Adrenal gland (tissue), 9 donors: ENCODE measurements at regions not wholly inside any gene's neighbourhood (a gene's known extent, or its start where the extent isn't known, plus 50 kb on each side); places are given as distances from the start of the nearest gene placed in this dataset.

Experiments
- DNase-seq, 7 donors: peaks; one replicate each; pipeline ENCODE4 v3.0.0-alpha.2; 2019 to 2020
- H3K27ac ChIP-seq, 5 donors: fragments of 200-600 bp; sonication (generic) in 4 of 5; 1 replicate in 3 of 5; 2 replicates in 2 of 5; pipeline versions ENCODE4 v1.5.1 to v1.8.0; 2016 to 2020; ENCODE audit warnings: mild to moderate bottlenecking in 1 of 5
- H3K27me3 ChIP-seq: fragments of 200-600 bp; 2 replicates; pipeline ENCODE4 v1.8.0; 2021
- H3K36me3 ChIP-seq, 2 donors: fragments of 200-600 bp; replicated peaks in 1 of 2; 1 replicate in 1 of 2; 2 replicates in 1 of 2; pipeline versions ENCODE4 v1.5.1 to v1.8.0; 2018 to 2022
- H3K4me1 ChIP-seq, 2 donors: fragments of 200-600 bp; replicated peaks in 1 of 2; 1 replicate in 1 of 2; 2 replicates in 1 of 2; pipeline versions ENCODE4 v1.5.1 to v1.8.0; 2018 to 2021
- H3K4me3 ChIP-seq, 4 donors: fragments of 200-600 bp; sonication (generic) in 3 of 4; one replicate each; pipeline ENCODE4 v1.5.1; 2016 to 2018
- H3K9me3 ChIP-seq, 3 donors: fragments of 200-600 bp; sonication (generic) in 1 of 3; replicated peaks in 1 of 3; 1 replicate in 2 of 3; 2 replicates in 1 of 3; pipeline versions ENCODE4 v1.5.1 to v1.8.0; 2016 to 2021
- CTCF ChIP-seq, 6 experiments: fragments of 450-650 bp in 4 of 6; fragments of 200-600 bp in 2 of 6; sonication (generic) in 1 of 6; IDR thresholded peaks; 1 replicate in 5 of 6; 2 replicates in 1 of 6; pipeline versions ENCODE4 v1.5.1 to v1.8.0; 2016 to 2021; ENCODE audit warnings: antibody characterized with exemption in 6 of 6, mild to moderate bottlenecking in 2 of 6, moderate library complexity in 1 of 6
- POLR2A ChIP-seq, 2 donors: fragments of 450-650 bp; IDR thresholded peaks; one replicate each; pipeline ENCODE4 v1.6.1; 2017; ENCODE audit warnings: antibody characterized with exemption in 2 of 2, mild to moderate bottlenecking in 2 of 2, moderate library complexity in 1 of 2
- WGBS, 4 donors: extraction: QIAGEN DNeasy Blood & Tissue Kit in 2 of 4; methylation state at CpG; one replicate each; pipeline versions ENCODE4 v1.1.5 to v1.1.7; 2013 to 2017; 5-methylcytosine and 5-hydroxymethylcytosine counted together
- intact Hi-C, 2 donors: fragments of 100-400 bp; cut with DNase I; formaldehyde crosslinking; loops; one replicate each; pipeline versions ENCODE4 v1.14.1 to v1.15.0; 2022 to 2023
- donor health status: healthy with polysubstance abuse.
- donor health status: Bipolar disorder and iron deficiency.
- donor health status: DM: yes; HTN: yes; CAD: no.
- donor health status: DM: no; HTN: no; CAD: no.
- donor health status: DM: no; HTN: no; CAD: no.

GRCh38 chr18:61662726-61663125 is 230.1 kb downstream of the RNF152 start:
- Histone ChIP-seq H3K27ac (no peak overlapping the region), H3K4me1 (no peaks in the 10 kb centered on the region), H3K9me3 (no peaks in the 10 kb centered on the region), H3K4me3 (no peak overlapping the region), H3K27me3 (no peaks in the 10 kb centered on the region), H3K36me3 (no peaks in the 10 kb centered on the region)
- intact Hi-C loops = no loop called here
- 53 to 94% (median 88%) methylated on average over 3 of the region's 3 CpGs for WGBS, 4 donors
- no peak for DNase-seq
- TF ChIP-seq POLR2A (IDR thresholded peaks at IDR 0.05) = no peak
- no peak for TF ChIP-seq CTCF (IDR thresholded peaks at IDR 0.05)

GRCh38 chr18:61658431-61658830 is 234.4 kb downstream of the RNF152 start:
- intact Hi-C loops = no loop called here
- no peaks in the 10 kb centered on the region for H3K27me3 ChIP-seq
- DNase-seq = no peak
- no peaks in the 10 kb centered on the region for H3K36me3 ChIP-seq
- H3K9me3 ChIP-seq = no peaks in the 10 kb centered on the region
- TF ChIP-seq CTCF (IDR thresholded peaks at IDR 0.05) = no peak
- TF ChIP-seq POLR2A (IDR thresholded peaks at IDR 0.05) = no peak
- H3K4me1 ChIP-seq = no peaks in the 10 kb centered on the region
- H3K4me3 ChIP-seq = no peak overlapping the region
- no peak overlapping the region for H3K27ac ChIP-seq
- WGBS, 4 donors = 45 to 94% (median 88%) methylated on average over 2 of the region's 2 CpGs

GRCh38 chr18:61657066-61657732 is 235.6 kb downstream of the RNF152 start:
- TF ChIP-seq CTCF (IDR thresholded peaks at IDR 0.05) = no peak
- no peak for TF ChIP-seq POLR2A (IDR thresholded peaks at IDR 0.05)
- Histone ChIP-seq H3K4me3 (no peak overlapping the region), H3K9me3 (no peaks in the 10 kb centered on the region), H3K4me1 (no peaks in the 10 kb centered on the region), H3K36me3 (no peaks in the 10 kb centered on the region), H3K27me3 (no peaks in the 10 kb centered on the region), H3K27ac (no peak overlapping the region)
- intact Hi-C loops = no loop called here
- DNase-seq = no peak
- 76 to 79% (median 78%) methylated on average over 3 of the region's 3 CpGs for WGBS, 4 donors

DNA sequence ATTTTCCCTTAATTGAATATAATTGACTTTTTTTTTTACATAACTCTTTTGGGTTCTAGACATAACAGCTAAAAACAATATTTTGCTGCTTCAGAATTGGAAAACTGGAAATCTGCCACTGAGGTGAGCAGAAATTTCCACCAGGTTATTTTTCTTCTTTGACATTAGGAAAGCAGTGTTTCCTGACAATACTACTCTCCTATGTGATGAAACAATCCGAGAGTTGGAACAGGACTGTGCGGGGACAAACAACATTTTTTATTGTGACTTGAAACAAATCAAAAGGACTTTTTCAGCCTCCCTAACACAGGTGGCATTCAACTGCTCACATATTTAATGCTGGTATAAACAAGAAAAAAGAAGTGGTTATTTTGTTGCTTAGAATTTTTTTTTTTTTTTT is 237.2 kb downstream of the RNF152 start:
- H3K36me3 ChIP-seq = no peaks in the 10 kb centered on the region
- no peak overlapping the region for H3K27ac ChIP-seq
- no peaks in the 10 kb centered on the region for H3K4me1 ChIP-seq
- no peaks in the 10 kb centered on the region for H3K27me3 ChIP-seq
- WGBS, 4 donors = 79 to 84% (median 83%) methylated on average over 2 of the region's 2 CpGs
- H3K9me3 ChIP-seq = no peaks in the 10 kb centered on the region
- intact Hi-C loops = no loop called here
- no peak overlapping the region for H3K4me3 ChIP-seq
- no peak for DNase-seq
- TF ChIP-seq POLR2A (IDR thresholded peaks at IDR 0.05) (no peak), CTCF (IDR thresholded peaks at IDR 0.05) (no peak)
